OCI-LY7 (cell line): ENCODE measurements at regions not wholly inside any gene's neighbourhood (a gene's known extent, or its start where the extent isn't known, plus 50 kb on each side); places are given as distances from the start of the nearest gene placed in this dataset.

ENCODE experiments used
- BruUV-seq: library from RNA; stranded (reverse); fragments of 400-500 nt; replicated peaks from 2 replicates; lab custom pipeline; 2021; lab: Mats Ljungman, UMichigan
- CTCF ChIA-PET: fragments of 300-600 bp; sonication (Branson Sonifier 250); formaldehyde crosslinking; loops from one replicate; lab custom pipeline; 2022; ENCODE audit warnings: antibody characterized with exemption; ENCODE audit not compliant: unreplicated experiment; lab: Charles Lee
- POLR2A ChIA-PET: fragments of 300-600 bp; sonication (Branson Sonifier 250); formaldehyde crosslinking; loops from one replicate; lab custom pipeline; 2022; ENCODE audit warnings: antibody characterized with exemption; lab: Charles Lee
- DNase-seq: peaks from one replicate; pipeline ENCODE4 v3.0.0-alpha.2; 2015; ENCODE audit warnings: low spot score
- H2AFZ ChIP-seq: fragments of 200-600 bp; sonication (generic), shearing (Covaris generic); 2 replicates; pipeline ENCODE4 v1.6.1; 2014; ENCODE audit warnings: mild to moderate bottlenecking, antibody characterized with exemption, low read length, moderate library complexity
- H3K27ac ChIP-seq: fragments of 200-600 bp; sonication (generic); 2 replicates; pipeline ENCODE4 v1.5.1; 2014; ENCODE audit warnings: mixed run types, low read depth, mild to moderate bottlenecking, moderate library complexity, low read length, inconsistent platforms; ENCODE audit not compliant: poor library complexity, severe bottlenecking
- H3K36me3 ChIP-seq: fragments of 200-600 bp; sonication (generic); 2 replicates; pipeline ENCODE4 v1.6.1; 2014; ENCODE audit warnings: mild to moderate bottlenecking, antibody characterized with exemption, low read length, moderate library complexity, mixed read lengths; ENCODE audit not compliant: insufficient read depth
- H3K4me1 ChIP-seq: fragments of 200-600 bp; sonication (generic); 2 replicates; pipeline ENCODE4 v1.5.1; 2014; ENCODE audit warnings: mild to moderate bottlenecking, low read length; ENCODE audit not compliant: insufficient read depth, poor library complexity, severe bottlenecking
- H3K4me2 ChIP-seq: fragments of 200-600 bp; sonication (generic); 2 replicates; pipeline ENCODE4 v1.6.1; 2014; ENCODE audit warnings: mild to moderate bottlenecking, low read length
- H3K4me3 ChIP-seq: fragments of 200-600 bp; sonication (generic); 2 replicates; pipeline ENCODE4 v1.5.1; 2014; ENCODE audit warnings: mild to moderate bottlenecking, low read depth, low read length; ENCODE audit not compliant: poor library complexity, severe bottlenecking
- H3K79me2 ChIP-seq: fragments of 200-600 bp; sonication (generic); 2 replicates; pipeline ENCODE4 v1.6.1; 2016; ENCODE audit warnings: low read depth, mild to moderate bottlenecking, low read length, moderate library complexity, mixed read lengths; ENCODE audit not compliant: insufficient read depth
- H3K9me2 ChIP-seq: fragments of 200-600 bp; sonication (generic); 2 replicates; pipeline ENCODE4 v1.6.1; 2016; ENCODE audit warnings: mild to moderate bottlenecking, low read length, mixed read lengths; ENCODE audit not compliant: insufficient read depth
- H3K9me3 ChIP-seq: fragments of 200-600 bp; sonication (generic); 2 replicates; pipeline ENCODE4 v1.6.1; 2014; ENCODE audit warnings: mild to moderate bottlenecking, mixed run types, low read length, mixed read lengths
- H4K20me1 ChIP-seq: fragments of 200-600 bp; sonication (generic); 2 replicates; pipeline ENCODE4 v1.6.1; 2014; ENCODE audit warnings: mild to moderate bottlenecking, antibody characterized with exemption, low read length, moderate library complexity, mixed read lengths; ENCODE audit not compliant: insufficient read depth
- EZH2phosphoT487 ChIP-seq: fragments of 200-600 bp; sonication (generic); IDR thresholded peaks from 2 replicates; pipeline ENCODE4 v1.6.1; 2018; ENCODE audit warnings: low read depth, borderline replicate concordance, mild to moderate bottlenecking, mixed run types, antibody characterized with exemption, low read length, moderate library complexity, mixed read lengths
- intact Hi-C: fragments of 100-400 bp; cut with micrococcal nuclease; formaldehyde crosslinking; loops from one replicate; pipeline ENCODE4 v1.10.0; 2022; ENCODE audit not compliant: unreplicated experiment
- TF ChIP-seq, protein P1 (sequence below): fragments of 200-600 bp; sonication (generic); conservative IDR thresholded peaks from 2 replicates; pipeline ENCODE4 v1.5.1; 2014; ENCODE audit warnings: mild to moderate bottlenecking, antibody characterized with exemption, low read length, moderate library complexity, mixed read lengths

- Histone ChIP-seq H3K36me3 (no peaks in the 10 kb centered on the region), H3K9me3 (no peaks in the 10 kb centered on the region), H3K79me2 (no peaks in the 10 kb centered on the region), H3K9me2 (no peaks in the 10 kb centered on the region), H3K4me1 (no peaks in the 10 kb centered on the region), H2AFZ (no peak overlapping the region), H3K4me2 (no peak overlapping the region), H3K4me3 (no peak overlapping the region), H3K27ac (no peak overlapping the region), H4K20me1 (no peaks in the 10 kb centered on the region)
- POLR2A ChIA-PET = interaction anchor here (0.5 kb wide), 1 partner anchor 1069 kb away, joined by 3 read pairs; no protein-coding TSS in a partner anchor
- intact Hi-C loops = no loop called here
- TF ChIP-seq, protein P1, sequence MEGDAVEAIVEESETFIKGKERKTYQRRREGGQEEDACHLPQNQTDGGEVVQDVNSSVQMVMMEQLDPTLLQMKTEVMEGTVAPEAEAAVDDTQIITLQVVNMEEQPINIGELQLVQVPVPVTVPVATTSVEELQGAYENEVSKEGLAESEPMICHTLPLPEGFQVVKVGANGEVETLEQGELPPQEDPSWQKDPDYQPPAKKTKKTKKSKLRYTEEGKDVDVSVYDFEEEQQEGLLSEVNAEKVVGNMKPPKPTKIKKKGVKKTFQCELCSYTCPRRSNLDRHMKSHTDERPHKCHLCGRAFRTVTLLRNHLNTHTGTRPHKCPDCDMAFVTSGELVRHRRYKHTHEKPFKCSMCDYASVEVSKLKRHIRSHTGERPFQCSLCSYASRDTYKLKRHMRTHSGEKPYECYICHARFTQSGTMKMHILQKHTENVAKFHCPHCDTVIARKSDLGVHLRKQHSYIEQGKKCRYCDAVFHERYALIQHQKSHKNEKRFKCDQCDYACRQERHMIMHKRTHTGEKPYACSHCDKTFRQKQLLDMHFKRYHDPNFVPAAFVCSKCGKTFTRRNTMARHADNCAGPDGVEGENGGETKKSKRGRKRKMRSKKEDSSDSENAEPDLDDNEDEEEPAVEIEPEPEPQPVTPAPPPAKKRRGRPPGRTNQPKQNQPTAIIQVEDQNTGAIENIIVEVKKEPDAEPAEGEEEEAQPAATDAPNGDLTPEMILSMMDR = no peak
- TF ChIP-seq EZH2phosphoT487 = no peak
- CTCF ChIA-PET = no interaction called here
- no TSS peak for BruUV-seq
- DNase-seq = no peak
Observed at GRCh38 chr12:63090716-63091115, 60.3 kb downstream of the AVPR1A start.

- TF ChIP-seq EZH2phosphoT487 = no peak
- TF ChIP-seq, protein P1 = no peak
- Histone ChIP-seq H3K4me2 (no peak overlapping the region), H3K9me3 (no peaks in the 10 kb centered on the region), H3K36me3 (no peaks in the 10 kb centered on the region), H3K79me2 (no peaks in the 10 kb centered on the region), H2AFZ (no peak overlapping the region), H3K4me3 (no peak overlapping the region), H3K27ac (no peak overlapping the region), H4K20me1 (no peaks in the 10 kb centered on the region), H3K4me1 (no peaks in the 10 kb centered on the region), H3K9me2 (no peaks in the 10 kb centered on the region)
- no peak for DNase-seq
- ChIA-PET POLR2A (no interaction called here), CTCF (no interaction called here)
- intact Hi-C loops = no loop called here
- no TSS peak for BruUV-seq
Observed at GRCh38 chr12:63086149-63086915, 64.7 kb downstream of the AVPR1A start.

- H3K36me3 ChIP-seq = no peaks in the 10 kb centered on the region
- no peaks in the 10 kb centered on the region for H3K9me3 ChIP-seq
- H3K4me1 ChIP-seq = no peaks in the 10 kb centered on the region
- POLR2A ChIA-PET = no interaction called here
- H3K4me3 ChIP-seq = no peak overlapping the region
- H3K79me2 ChIP-seq = no peaks in the 10 kb centered on the region
- no peak overlapping the region for H3K4me2 ChIP-seq
- H3K9me2 ChIP-seq = no peaks in the 10 kb centered on the region
- CTCF ChIA-PET = interaction anchor here (1.5 kb wide), 1 partner anchor 17 kb away, joined by 3 read pairs; no protein-coding TSS in a partner anchor
- no peaks in the 10 kb centered on the region for H4K20me1 ChIP-seq
- BruUV-seq = no TSS peak
- DNase-seq = no peak
- no peak overlapping the region for H3K27ac ChIP-seq
- intact Hi-C loops = no loop called here
- H2AFZ ChIP-seq = no peak overlapping the region
- no peak for TF ChIP-seq EZH2phosphoT487
- TF ChIP-seq, protein P1 = no peak
Observed at GRCh38 chr12:63085120-63085519, 65.9 kb downstream of the AVPR1A start.
